Heart left ventricle (tissue), 16 donors: ENCODE measurements at regions not wholly inside any gene's neighbourhood (a gene's known extent, or its start where the extent isn't known, plus 50 kb on each side); places are given as distances from the start of the nearest gene placed in this dataset.

Source experiments
- ATAC-seq, 4 donors: fragments of 200-7000 bp; cut with Tn5 transposase; one replicate each; pipeline ENCODE4 v1.9.1; 2020 to 2022; ENCODE audit warnings: moderate library complexity in 4 of 4, mild to moderate bottlenecking in 3 of 4, moderate number of reproducible peaks in 1 of 4
- DNase-seq, 5 donors: peaks; one replicate each; pipeline ENCODE4 v3.0.0-alpha.2; 2020
- H3K27ac ChIP-seq, 12 donors: fragments of 200-600 bp; sonication (generic) in 4 of 12; one replicate each; pipeline versions ENCODE4 v1.5.0 to v1.8.0; 2016 to 2022; ENCODE audit warnings: mild to moderate bottlenecking in 2 of 12
- H3K27me3 ChIP-seq, 9 donors: fragments of 200-600 bp; sonication (generic) in 2 of 9; one replicate each; pipeline versions ENCODE4 v1.5.1 to v1.8.0; 2016 to 2022; ENCODE audit warnings: mild to moderate bottlenecking in 3 of 9
- H3K36me3 ChIP-seq, 9 donors: fragments of 200-600 bp; sonication (generic) in 2 of 9; one replicate each; pipeline versions ENCODE4 v1.5.0 to v1.8.0; 2018 to 2022; ENCODE audit warnings: mild to moderate bottlenecking in 2 of 9
- H3K4me1 ChIP-seq, 12 donors: fragments of 200-600 bp; sonication (generic) in 4 of 12; one replicate each; pipeline versions ENCODE4 v1.5.0 to v1.8.0; 2016 to 2022; ENCODE audit warnings: mild to moderate bottlenecking in 3 of 12
- H3K4me3 ChIP-seq, 12 donors: fragments of 200-600 bp; sonication (generic) in 4 of 12; one replicate each; pipeline versions ENCODE4 v1.5.0 to v1.8.0; 2017 to 2022; ENCODE audit warnings: mild to moderate bottlenecking in 9 of 12, moderate library complexity in 4 of 12
- H3K9me3 ChIP-seq, 12 donors: fragments of 200-600 bp; sonication (generic) in 4 of 12; one replicate each; pipeline versions ENCODE4 v1.5.0 to v1.8.0; 2016 to 2022; ENCODE audit warnings: mild to moderate bottlenecking in 1 of 12
- CTCF ChIP-seq, 12 donors: fragments of 200-600 bp; sonication (generic) in 4 of 12; IDR thresholded peaks; one replicate each; pipeline versions ENCODE4 v1.5.0 to v1.8.0; 2018 to 2022; ENCODE audit warnings: antibody characterized with exemption in 12 of 12, mild to moderate bottlenecking in 5 of 12
- POLR2A ChIP-seq, 2 donors: fragments of 450-650 bp; IDR thresholded peaks; one replicate each; pipeline ENCODE4 v1.6.1; 2017; ENCODE audit warnings: antibody characterized with exemption in 2 of 2, mild to moderate bottlenecking in 2 of 2, moderate library complexity in 2 of 2
- WGBS, 4 donors: extraction: QIAGEN DNeasy Blood & Tissue Kit in 2 of 4; methylation state at CpG; one replicate each; pipeline versions ENCODE4 v1.1.5 to v1.1.7; 2013 to 2018; 5-methylcytosine and 5-hydroxymethylcytosine counted together
- intact Hi-C, 10 donors: fragments of 100-400 bp; cut with DNase I; formaldehyde crosslinking; loops; one replicate each; pipeline versions ENCODE4 v1.11.1 to v1.14.2; 2022
- donor health status: ischemic (EF 13 %, LVEDD 7.1; RV severe dilation, severe dysfunction).
- donor health status: healthy with polysubstance abuse.
- donor health status: DM: no; HTN: yes; CAD: no.
- donor health status: DM: no; HTN: no; CAD: no.
- donor health status: ischemic (EF 25% LVEDD 6.9; RV normal size, moderate dysfunction).
- donor health status: ischemic (EF 25% LVEDD 5.7; RV mildly dilated, moderate dysfunction).
- donor health status: healthy.
- donor health status: DM: yes; HTN: yes; CAD: no.
- donor health status: ischemic (EF 35%, LVEDD 5.7; RV mildly dilated, moderate dysfunction).
- donor health status: nonischemic (EF 11% LVEDD 7.7; RV severe dilation, severe dysfunction).
- donor health status: DM: yes; HTN: yes; CAD: no.
- donor health status: PGD.
- donor health status: ischemic (EF 29% LVEDD 5.4; RV normal size, mild dysfunction).
- donor health status: nonischemic (EF 23%, LVEDD 6.1; RV moderate dilation, normal function).

- no peak overlapping the region for H3K27ac ChIP-seq
- H3K4me3 ChIP-seq = no peak overlapping the region
- DNase-seq = no peak
- TF ChIP-seq CTCF (IDR thresholded peaks at IDR 0.05) (no peak), POLR2A (IDR thresholded peaks at IDR 0.05) (no peak)
- no peaks in the 10 kb centered on the region for H3K36me3 ChIP-seq
- ATAC-seq = no peak
- 47 to 56% (median 51%) methylated on average over 12 of the region's 12 CpGs for WGBS, 4 donors
- no peaks in the 10 kb centered on the region for H3K4me1 ChIP-seq
- no peaks in the 10 kb centered on the region for H3K9me3 ChIP-seq
- intact Hi-C loops = no loop called here
- H3K27me3 ChIP-seq = peaks cover 0 to 32% (median 0%) of the 10 kb centered on the region in 9 donors
Measured at GRCh38 chr5:3186736-3187405, 408.8 kb upstream of the IRX1 start.

- intact Hi-C loops = no loop called here
Measured at GRCh38 chr5:3186156-3186555, 409.5 kb upstream of the IRX1 start.

GRCh38 chr5:3185488-3185887, 410.1 kb upstream of the IRX1 start:
- no peak overlapping the region for H3K4me3 ChIP-seq
- no peaks in the 10 kb centered on the region for H3K36me3 ChIP-seq
- H3K27ac ChIP-seq = no peak overlapping the region
- intact Hi-C loops = no loop called here
- no peaks in the 10 kb centered on the region for H3K4me1 ChIP-seq
- H3K9me3 ChIP-seq = no peaks in the 10 kb centered on the region
- WGBS, 4 donors = 61 to 71% (median 63%) methylated on average over 12 of the region's 12 CpGs
- DNase-seq (no peak), ATAC-seq (no peak)
- H3K27me3 ChIP-seq = peaks cover 0 to 32% (median 0%) of the 10 kb centered on the region in 9 donors
- TF ChIP-seq CTCF (IDR thresholded peaks at IDR 0.05) (no peak), POLR2A (IDR thresholded peaks at IDR 0.05) (no peak)

More at GRCh38 chr5:3186156-3186555, 409.5 kb upstream of the IRX1 start:
- 68 to 75% (median 71%) methylated on average over 7 of the region's 7 CpGs for WGBS, 4 donors
- DNase-seq (no peak), ATAC-seq (no peak)
- Histone ChIP-seq H3K27ac (no peak overlapping the region), H3K4me3 (no peak overlapping the region), H3K4me1 (no peaks in the 10 kb centered on the region), H3K9me3 (no peaks in the 10 kb centered on the region), H3K36me3 (no peaks in the 10 kb centered on the region), H3K27me3 (peaks cover 0 to 32% (median 0%) of the 10 kb centered on the region in 9 donors)
- TF ChIP-seq POLR2A (IDR thresholded peaks at IDR 0.05) (no peak), CTCF (IDR thresholded peaks at IDR 0.05) (no peak)

GRCh38 chr5:3182133-3182876, 413.3 kb upstream of the IRX1 start:
- H3K36me3 ChIP-seq = no peaks in the 10 kb centered on the region
- H3K4me3 ChIP-seq = no peak overlapping the region
- WGBS, 4 donors = 77 to 82% (median 79%) methylated on average over 12 of the region's 12 CpGs
- no peak for DNase-seq
- TF ChIP-seq CTCF (IDR thresholded peaks at IDR 0.05) = no peak
- TF ChIP-seq POLR2A (IDR thresholded peaks at IDR 0.05) = no peak
- intact Hi-C loops = no loop called here
- H3K9me3 ChIP-seq = no peaks in the 10 kb centered on the region
- H3K27ac ChIP-seq = no peak overlapping the region
- ATAC-seq = no peak
- peaks cover 0 to 15% (median 0%) of the 10 kb centered on the region in 9 donors for H3K27me3 ChIP-seq
- H3K4me1 ChIP-seq = no peaks in the 10 kb centered on the region
